Right hindlimb (tissue), 1 donor: ENCODE measurements at regions not wholly inside any gene's neighbourhood (a gene's known extent, or its start where the extent isn't known, plus 50 kb on each side); places are given as distances from the start of the nearest gene placed in this dataset.

Source experiments
- DNase-seq: peaks from one replicate; pipeline ENCODE4 v3.0.0-alpha.2; 2018

DNA sequence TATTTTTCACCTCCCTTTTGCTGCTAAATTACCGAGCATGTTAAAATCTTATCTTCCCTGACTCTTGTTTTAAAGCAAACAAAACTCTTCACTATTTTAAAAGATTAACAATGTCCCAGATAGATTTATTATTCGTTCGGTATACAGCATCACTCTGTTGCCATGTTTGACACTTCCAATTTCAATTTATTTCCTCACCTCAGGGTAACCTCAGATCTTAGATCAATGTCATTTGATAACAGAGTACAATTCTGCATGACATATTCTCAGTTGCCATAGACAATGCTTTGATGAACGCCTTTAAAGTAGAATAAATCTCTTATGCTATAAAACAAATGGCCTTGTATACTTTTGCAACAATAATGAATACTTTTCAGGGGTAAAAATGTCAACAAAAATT is 1078.1 kb upstream of the IGFBP7 start:
- no peak for DNase-seq

GRCh38 chr4:58175024-58175423 is 1064.8 kb upstream of the IGFBP7 start:
- no peak for DNase-seq

DNA sequence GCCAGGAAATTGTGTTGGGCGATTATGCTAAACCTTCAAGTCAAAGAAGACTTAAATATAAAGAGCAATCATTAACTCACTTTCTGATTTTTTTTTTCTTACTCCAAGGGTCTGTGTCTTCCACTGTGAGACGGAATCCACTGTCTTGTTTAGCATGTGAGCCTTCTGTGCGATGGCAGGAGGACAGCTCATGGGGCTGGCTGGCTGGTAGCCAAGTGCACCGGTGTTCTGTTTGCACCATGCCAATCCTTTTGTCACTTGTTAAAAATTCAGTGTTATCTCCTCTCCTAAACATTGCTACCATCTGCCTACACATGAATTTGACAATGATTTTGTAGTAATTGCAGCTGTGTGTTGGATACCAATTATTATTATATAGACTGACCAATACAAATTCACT is 1056.3 kb upstream of the IGFBP7 start:
- no peak for DNase-seq

GRCh38 chr4:58163156-58163555 is 1053.0 kb upstream of the IGFBP7 start:
- DNase-seq, result peak; percentile 79

DNA sequence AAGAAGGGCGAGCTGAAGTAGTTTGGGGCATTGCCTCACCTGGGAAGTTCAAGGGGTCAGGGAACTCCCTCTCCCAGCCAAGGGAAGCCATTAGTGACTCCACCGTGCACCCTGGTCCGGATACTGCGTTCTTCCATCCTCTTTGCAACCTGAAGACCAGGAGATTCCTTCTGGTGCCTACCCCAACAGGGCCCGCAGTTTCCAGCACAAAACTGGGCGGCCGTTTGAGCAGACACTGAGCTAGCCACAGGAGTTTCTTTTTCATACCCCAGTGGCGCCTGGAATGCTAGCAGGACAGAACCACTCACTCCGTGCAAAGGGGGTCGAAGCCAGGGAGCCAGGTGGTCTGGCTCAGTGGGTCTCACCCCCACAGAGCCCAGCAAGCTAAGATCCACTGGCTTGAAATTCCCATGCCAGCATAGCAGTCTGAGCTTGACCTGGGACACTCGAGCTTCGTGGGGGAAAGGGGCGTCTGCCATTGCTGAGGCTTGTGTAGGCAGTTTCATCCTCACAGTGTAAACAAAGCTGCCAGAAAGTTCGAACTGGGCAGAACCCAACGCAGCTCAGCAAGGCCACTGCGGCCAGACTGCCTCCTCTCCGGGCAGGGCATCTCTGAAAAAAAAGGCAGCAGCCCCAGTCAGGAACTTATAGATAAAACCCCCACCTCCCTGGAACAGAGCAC is 1039.4 kb upstream of the IGFBP7 start:
- DNase-seq, result no peak

GRCh38 chr4:58144721-58145120 is 1034.5 kb upstream of the IGFBP7 start:
- DNase-seq, result no peak

DNA sequence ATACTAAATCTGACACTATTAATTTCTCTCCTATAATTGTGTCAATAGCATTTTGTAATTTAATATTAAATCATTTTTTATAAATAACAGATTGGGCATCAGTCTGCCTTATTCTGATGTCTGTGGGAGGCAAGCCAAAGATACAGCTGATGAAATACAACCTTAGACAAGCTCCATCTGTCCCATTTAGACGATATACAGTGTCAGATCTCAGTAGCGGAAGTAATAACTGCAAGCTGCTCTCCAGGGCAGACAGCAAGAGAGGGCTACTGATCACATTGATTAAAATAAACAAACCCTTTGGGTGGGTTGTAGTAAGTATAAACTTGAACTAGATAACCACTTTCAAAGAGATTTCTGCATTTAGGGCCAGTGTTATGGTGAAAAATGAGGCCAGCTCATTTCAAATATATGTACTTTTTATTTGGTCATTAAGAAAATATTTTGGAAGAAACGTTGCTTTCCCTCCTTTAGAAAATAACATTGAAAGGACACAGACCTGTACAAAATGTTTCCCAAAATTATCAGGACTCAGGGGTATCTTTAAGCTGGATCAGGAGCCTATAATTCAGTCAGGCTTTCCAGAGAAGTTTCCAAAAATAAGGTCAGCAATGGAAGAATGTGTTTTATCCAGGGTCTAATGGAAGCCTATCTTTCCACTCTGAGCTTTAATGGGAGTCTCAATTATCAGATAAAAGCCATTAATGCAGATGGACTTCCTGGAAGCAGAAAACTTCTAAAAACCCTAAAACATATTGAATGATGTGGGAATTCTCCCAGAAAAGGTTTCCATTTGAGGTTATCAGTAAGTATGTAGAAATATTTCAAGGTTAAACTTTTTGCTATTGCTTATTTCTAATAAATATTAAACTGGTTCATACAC is 1028.8 kb upstream of the IGFBP7 start:
- DNase-seq, result no peak

- DNase-seq, result no peak
These were observed 1026.4 kb upstream of the IGFBP7 start for GRCh38 chr4:58136604-58137003.

GRCh38 chr4:58127680-58128079 is 1017.5 kb upstream of the IGFBP7 start:
- DNase-seq, result no peak

GRCh38 chr4:58119298-58119697 is 1009.1 kb upstream of the IGFBP7 start:
- no peak for DNase-seq

GRCh38 chr4:58113126-58113525 is 1002.9 kb upstream of the IGFBP7 start:
- no peak for DNase-seq

DNA sequence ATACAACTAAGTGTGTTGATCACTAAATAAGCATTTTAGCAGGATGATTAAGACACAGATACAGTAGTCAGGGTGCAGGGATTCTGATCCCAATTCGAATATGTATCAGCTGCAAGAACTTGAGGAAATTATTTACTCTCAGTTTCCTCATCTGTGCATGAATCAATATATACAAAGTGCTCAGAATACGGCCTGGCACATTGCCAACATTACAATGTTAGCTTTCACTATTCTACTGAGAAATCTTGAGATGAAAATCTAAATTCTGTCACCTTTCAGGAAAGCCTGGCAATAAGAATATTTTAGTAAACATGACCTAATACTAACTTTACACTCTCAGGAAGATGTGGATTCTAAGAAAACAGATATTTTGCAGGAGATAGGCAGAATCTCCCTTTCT is 1001.6 kb upstream of the IGFBP7 start:
- DNase-seq, result no peak

- no peak for DNase-seq
These were observed 983.2 kb upstream of the IGFBP7 start for GRCh38 chr4:58093352-58093751.

- no peak for DNase-seq
These were observed 980.4 kb upstream of the IGFBP7 start for GRCh38 chr4:58090539-58090938.

DNA sequence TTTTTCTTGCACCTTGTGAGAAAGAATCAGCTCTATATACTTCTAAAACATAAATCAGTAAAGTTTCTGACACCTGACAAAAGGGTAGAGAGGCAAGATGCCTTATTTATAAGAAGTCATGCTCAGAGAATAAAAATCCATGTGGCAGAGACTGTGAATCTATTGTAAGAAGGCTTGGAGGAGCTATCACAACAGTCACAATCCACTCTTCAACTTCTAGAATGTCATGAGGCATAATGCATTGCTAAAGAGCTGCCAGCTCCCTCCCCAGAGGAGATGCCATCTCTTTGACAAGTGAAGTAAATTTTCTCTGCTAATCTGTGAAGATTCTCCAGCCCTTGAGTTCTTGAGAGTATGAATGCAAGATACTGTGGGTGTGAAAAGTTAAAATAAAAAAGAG is 971.2 kb upstream of the IGFBP7 start:
- no peak for DNase-seq

- DNase-seq, result no peak
These were observed 965.5 kb upstream of the IGFBP7 start for GRCh38 chr4:58075724-58076123.

- DNase-seq, result no peak
These were observed 964.2 kb upstream of the IGFBP7 start for GRCh38 chr4:58074382-58074781.

- DNase-seq, result no peak
These were observed 960.5 kb upstream of the IGFBP7 start for GRCh38 chr4:58070726-58071125.

- DNase-seq, result no peak
These were observed 954.5 kb upstream of the IGFBP7 start for GRCh38 chr4:58064653-58065052.

GRCh38 chr4:58063404-58064160 is 953.4 kb upstream of the IGFBP7 start:
- DNase-seq, result no peak

DNA sequence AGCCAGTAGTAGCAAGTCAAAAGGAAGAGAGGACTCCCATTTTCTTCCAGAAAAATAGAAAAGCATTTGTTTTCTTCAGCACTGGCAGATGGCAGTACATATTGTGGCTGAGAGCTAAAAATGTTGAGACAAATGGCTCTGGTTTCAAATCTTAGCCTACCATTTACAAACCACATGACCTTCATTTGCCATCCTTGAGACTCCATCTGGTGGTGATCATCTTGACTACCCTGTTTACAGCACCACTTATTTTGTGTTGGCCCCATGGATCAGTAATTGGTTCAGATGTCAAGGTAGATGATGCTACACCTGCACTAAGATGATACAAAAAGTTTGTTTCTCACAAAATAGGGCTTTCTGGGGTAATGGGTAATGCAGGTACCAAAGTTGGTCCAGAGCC is 951.8 kb upstream of the IGFBP7 start:
- no peak for DNase-seq

DNA sequence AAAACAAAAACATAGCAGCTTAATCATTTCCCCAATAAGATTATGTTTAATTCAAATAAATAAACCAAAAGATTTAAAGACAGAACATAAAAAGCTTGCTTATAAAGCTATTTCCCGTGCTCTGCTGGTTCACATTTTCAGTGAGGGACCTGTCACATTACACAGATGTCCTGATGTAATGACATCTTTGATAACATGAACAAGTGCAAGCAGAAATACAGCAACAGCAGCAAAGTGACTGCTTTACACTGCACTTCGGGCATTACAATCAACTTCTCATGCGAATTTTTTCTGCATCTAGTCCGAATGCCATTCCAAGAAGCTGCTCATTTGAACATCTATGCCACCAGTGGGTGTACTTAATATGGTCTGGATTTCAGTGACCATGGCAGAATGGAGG is 940.3 kb upstream of the IGFBP7 start:
- no peak for DNase-seq

DNA sequence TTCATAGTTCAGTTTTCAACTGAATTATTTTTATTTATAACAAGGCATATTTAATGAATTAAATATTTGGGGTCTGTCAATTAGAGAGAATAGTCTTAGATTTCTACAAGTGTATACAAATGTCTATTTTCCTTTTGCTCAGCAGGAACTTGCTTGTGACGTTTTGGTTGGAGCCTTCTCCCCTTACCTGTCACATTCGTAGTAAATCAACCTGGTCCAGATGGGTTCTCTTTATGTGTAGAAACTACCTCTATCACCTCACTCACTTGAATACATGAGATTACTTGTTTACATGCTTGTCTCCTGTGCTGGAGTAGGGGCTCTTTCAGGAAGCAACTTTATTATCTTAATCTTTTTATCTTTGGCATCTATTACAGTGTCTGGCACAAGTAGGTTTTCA is 938.3 kb upstream of the IGFBP7 start:
- DNase-seq, result no peak

DNA sequence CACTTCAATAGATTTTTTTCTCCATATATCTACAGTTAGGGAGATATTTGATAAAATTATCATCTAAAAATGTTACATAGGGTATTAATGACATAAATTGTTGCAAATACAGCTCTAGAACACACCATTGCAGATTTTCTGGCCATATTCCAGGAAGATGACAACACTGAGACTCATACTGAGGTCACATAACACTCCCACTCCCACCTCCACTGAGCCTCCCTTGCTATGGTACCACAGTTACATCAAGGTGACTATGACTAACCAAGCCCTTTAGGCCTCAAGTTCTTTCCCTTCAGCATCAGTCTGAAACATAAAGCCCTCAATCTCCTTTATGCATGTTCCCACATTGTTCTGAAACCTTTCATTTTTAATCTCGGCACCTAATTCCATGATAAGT is 932.0 kb upstream of the IGFBP7 start:
- DNase-seq, result no peak
